ENCODE measurements at regions not wholly inside any gene's neighbourhood (a gene's known extent, or its start where the extent isn't known, plus 50 kb on each side); places are given as distances from the start of the nearest gene placed in this dataset.

- no peak overlapping the region for H3K4me3 ChIP-seq (ENCODE audit: low read depth, poor library complexity, severe bottlenecking)
- TF ChIP-seq CTCF (IDR thresholded peaks at IDR 0.05) (no peak), POLR2A (IDR thresholded peaks at IDR 0.05) (no peak)
- 75 to 77% methylated on average over 3 of the region's 3 CpGs for WGBS, 2 donors
- intact Hi-C loops (cut with DNase I; ENCODE audit: low total_unique reads): no loop called here
- no peak for DNase-seq (ENCODE audit: low spot score in 2 of 2)
Measured at GRCh38 chr4:60365176-60365575, 835.0 kb upstream of the ADGRL3 start.

DNA sequence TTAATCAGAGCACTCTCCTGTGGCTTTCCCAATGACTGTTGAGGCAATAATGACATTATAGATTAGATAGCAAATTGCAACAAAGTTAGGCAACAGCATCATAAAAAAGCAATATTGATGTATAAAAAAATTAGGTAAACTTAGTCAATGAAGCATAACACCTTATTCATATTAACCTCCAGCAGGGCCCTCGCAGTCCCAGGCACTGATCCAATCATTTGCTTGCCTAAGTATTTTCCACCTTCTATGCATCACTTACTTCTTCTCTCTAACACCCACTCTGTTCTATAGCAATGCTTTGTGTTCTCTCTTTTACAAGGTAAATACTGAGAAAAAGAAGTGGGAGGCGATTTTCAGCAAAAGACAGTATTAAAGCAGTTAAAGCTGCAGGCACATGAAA is 833.5 kb upstream of the ADGRL3 start:
- WGBS, 2 donors: 60 to 80% methylated on average over 2 of the region's 2 CpGs
- intact Hi-C loops (cut with DNase I; ENCODE audit: low total_unique reads): no loop called here
- TF ChIP-seq POLR2A (IDR thresholded peaks at IDR 0.05): no peak
- no peak for TF ChIP-seq CTCF (IDR thresholded peaks at IDR 0.05)
- DNase-seq (ENCODE audit: low spot score in 2 of 2): no peak
- no peak overlapping the region for H3K4me3 ChIP-seq (ENCODE audit: low read depth, poor library complexity, severe bottlenecking)

- no peak for TF ChIP-seq POLR2A (IDR thresholded peaks at IDR 0.05)
- TF ChIP-seq CTCF (IDR thresholded peaks at IDR 0.05): no peak
- 100% methylated on average over 1 of the region's 1 CpG for WGBS, 2 donors
- H3K4me3 ChIP-seq (ENCODE audit: low read depth, poor library complexity, severe bottlenecking): no peak overlapping the region
- DNase-seq (ENCODE audit: low spot score in 2 of 2): no peak
- intact Hi-C loops (cut with DNase I; ENCODE audit: low total_unique reads): no loop called here
Measured at GRCh38 chr4:60368986-60369385, 831.1 kb upstream of the ADGRL3 start.

DNA sequence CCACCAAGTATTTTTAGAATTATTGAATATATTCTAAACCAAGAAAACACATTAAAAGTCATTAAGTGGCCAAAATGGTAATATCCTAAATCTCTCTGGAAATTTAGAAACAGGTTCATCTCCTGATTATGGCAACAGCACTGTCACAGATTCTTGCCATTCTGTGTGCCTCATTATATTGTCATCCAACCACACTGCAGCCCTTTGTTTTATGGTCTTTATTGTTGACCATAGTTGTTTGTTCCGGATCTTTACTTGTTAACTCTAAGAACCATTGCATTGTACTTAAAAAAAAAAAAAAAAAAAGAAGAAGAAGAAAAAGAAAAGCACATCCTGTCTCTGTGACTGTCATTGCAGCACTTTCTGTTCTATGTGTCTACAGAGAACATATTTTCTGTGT is 822.1 kb upstream of the ADGRL3 start:
- no peak overlapping the region for H3K4me3 ChIP-seq (ENCODE audit: low read depth, poor library complexity, severe bottlenecking)
- 67 to 80% methylated on average over 1 of the region's 1 CpG for WGBS, 2 donors
- intact Hi-C loops (cut with DNase I; ENCODE audit: low total_unique reads): no loop called here
- TF ChIP-seq POLR2A (IDR thresholded peaks at IDR 0.05) (no peak), CTCF (IDR thresholded peaks at IDR 0.05) (no peak)
- DNase-seq (ENCODE audit: low spot score in 2 of 2): no peak

- no peak overlapping the region for H3K4me3 ChIP-seq (ENCODE audit: low read depth, poor library complexity, severe bottlenecking)
- DNase-seq (ENCODE audit: low spot score in 2 of 2): no peak
- intact Hi-C loops (cut with DNase I; ENCODE audit: low total_unique reads): no loop called here
- 28 to 40% methylated on average over 2 of the region's 2 CpGs for WGBS, 2 donors
- no peak for TF ChIP-seq CTCF (IDR thresholded peaks at IDR 0.05)
- TF ChIP-seq POLR2A (IDR thresholded peaks at IDR 0.05): no peak
Measured at GRCh38 chr4:60384516-60384915, 815.6 kb upstream of the ADGRL3 start.

GRCh38 chr4:60389633-60390032 is 810.5 kb upstream of the ADGRL3 start:
- 87 to 89% methylated on average over 4 of the region's 4 CpGs for WGBS, 2 donors
- intact Hi-C loops (cut with DNase I; ENCODE audit: low total_unique reads): no loop called here
- TF ChIP-seq CTCF (IDR thresholded peaks at IDR 0.05): no peak
- no peak for TF ChIP-seq POLR2A (IDR thresholded peaks at IDR 0.05)
- H3K4me3 ChIP-seq (ENCODE audit: low read depth, poor library complexity, severe bottlenecking): no peak overlapping the region
- DNase-seq (ENCODE audit: low spot score in 2 of 2): no peak

All from lower leg skin (tissue), 4 donors.